ENCODE measurements at regions not wholly inside any gene's neighbourhood (a gene's known extent, or its start where the extent isn't known, plus 50 kb on each side); places are given as distances from the start of the nearest gene placed in this dataset.
"Not testable (repeated sequence)": the region's sequence is repeated elsewhere in the genome, so short reads cannot be mapped to it uniquely, and the experiment has no call there.

- peaks cover 0 to 18% (median 4%) of the 10 kb centered on the region in 3 donors for H3K27me3 Mint-ChIP-seq
- no peaks in the 10 kb centered on the region for H3K36me3 Mint-ChIP-seq
- no peak overlapping the region for H3K4me3 Mint-ChIP-seq
- no peaks in the 10 kb centered on the region for H3K4me1 Mint-ChIP-seq
- no peak for DNase-seq
- ATAC-seq (ENCODE audit: low read depth in 2 of 2): no peak
- H3K27ac Mint-ChIP-seq: no peak overlapping the region
- H3K9me3 Mint-ChIP-seq: peaks cover 0 to 6% (median 2%) of the 10 kb centered on the region in 7 donors
Measured at GRCh38 chr1:58214674-58215073, 331.9 kb downstream of the OMA1 start.

- DNase-seq: no peak
- Mint-ChIP-seq H3K27ac (peak overlapping the region in 1 of 6 donors; percentile 67), H3K9me3 (peaks cover 0 to 7% (median 3%) of the 10 kb centered on the region in 7 donors), H3K4me1 (no peaks in the 10 kb centered on the region), H3K36me3 (no peaks in the 10 kb centered on the region), H3K4me3 (no peak overlapping the region), H3K27me3 (peaks cover 0 to 7% (median 0%) of the 10 kb centered on the region in 3 donors)
- no peak for ATAC-seq (ENCODE audit: low read depth in 2 of 2)
Measured at GRCh38 chr1:58211869-58212268, 334.7 kb downstream of the OMA1 start.

- no peak overlapping the region for H3K4me3 Mint-ChIP-seq
- DNase-seq (no peak), ATAC-seq (ENCODE audit: low read depth in 2 of 2) (no peak)
- H3K27ac Mint-ChIP-seq: no peak overlapping the region
- no peaks in the 10 kb centered on the region for H3K4me1 Mint-ChIP-seq
- H3K36me3 Mint-ChIP-seq: no peaks in the 10 kb centered on the region
- peaks cover 0 to 7% (median 0%) of the 10 kb centered on the region in 3 donors for H3K27me3 Mint-ChIP-seq
- peaks cover 0 to 7% (median 0%) of the 10 kb centered on the region in 7 donors for H3K9me3 Mint-ChIP-seq
Measured at GRCh38 chr1:58209575-58209974, 337.0 kb downstream of the OMA1 start.

GRCh38 chr1:58206749-58207148 lies 339.8 kb downstream of the OMA1 start:
- Mint-ChIP-seq H3K27me3 (peaks cover 0 to 7% (median 0%) of the 10 kb centered on the region in 3 donors), H3K36me3 (no peaks in the 10 kb centered on the region), H3K4me1 (no peaks in the 10 kb centered on the region), H3K4me3 (no peak overlapping the region), H3K27ac (no peak overlapping the region), H3K9me3 (peaks cover 0 to 3% (median 0%) of the 10 kb centered on the region in 7 donors)
- DNase-seq (no peak), ATAC-seq (ENCODE audit: low read depth in 2 of 2) (no peak)

- H3K27me3 Mint-ChIP-seq: peaks cover 0 to 10% (median 0%) of the 10 kb centered on the region in 3 donors
- H3K4me3 Mint-ChIP-seq: peak overlapping the region in 1 of 8 donors; percentile 10
- no peak overlapping the region for H3K27ac Mint-ChIP-seq
Measured at GRCh38 chr1:58204284-58204683, 342.2 kb downstream of the OMA1 start.

GRCh38 chr1:58201492-58202106 lies 344.9 kb downstream of the OMA1 start:
- H3K4me3 Mint-ChIP-seq: no peak overlapping the region
- H3K36me3 Mint-ChIP-seq: no peaks in the 10 kb centered on the region
- DNase-seq (no peak), ATAC-seq (ENCODE audit: low read depth in 2 of 2) (no peak)
- H3K4me1 Mint-ChIP-seq: no peaks in the 10 kb centered on the region
- peaks cover 0 to 2% (median 0%) of the 10 kb centered on the region in 7 donors for H3K9me3 Mint-ChIP-seq
- H3K27me3 Mint-ChIP-seq: peaks cover 0 to 7% (median 6%) of the 10 kb centered on the region in 3 donors
- H3K27ac Mint-ChIP-seq: no peak overlapping the region

More at GRCh38 chr1:58204284-58204683, 342.2 kb downstream of the OMA1 start:
- H3K36me3 Mint-ChIP-seq: no peaks in the 10 kb centered on the region
- DNase-seq (no peak), ATAC-seq (ENCODE audit: low read depth in 2 of 2) (no peak)
- H3K4me1 Mint-ChIP-seq: no peaks in the 10 kb centered on the region
- peaks cover 0 to 3% (median 0%) of the 10 kb centered on the region in 7 donors for H3K9me3 Mint-ChIP-seq

DNA sequence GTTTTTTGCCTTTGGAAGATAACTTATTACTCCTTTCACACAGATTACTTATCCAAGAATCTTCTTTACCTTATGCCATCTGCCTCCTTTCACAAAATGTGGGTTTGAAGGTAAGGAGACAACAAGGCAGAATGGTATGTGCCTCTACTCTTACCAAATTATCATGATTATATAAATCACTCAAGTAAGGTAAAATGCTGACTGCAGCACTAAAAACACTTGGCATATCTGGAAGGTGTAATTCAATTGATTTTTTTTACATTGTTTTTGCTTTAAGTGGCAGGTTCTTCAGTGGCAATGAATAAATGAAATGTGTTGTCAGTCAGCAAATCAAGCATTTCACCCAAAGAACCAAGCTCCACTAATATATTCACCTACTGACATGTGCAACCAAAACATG lies 346.1 kb downstream of the OMA1 start:
- Mint-ChIP-seq H3K4me1 (no peaks in the 10 kb centered on the region), H3K27ac (no peak overlapping the region), H3K36me3 (no peaks in the 10 kb centered on the region), H3K9me3 (peaks cover 0 to 2% (median 0%) of the 10 kb centered on the region in 7 donors), H3K4me3 (no peak overlapping the region), H3K27me3 (peaks cover 0 to 12% (median 7%) of the 10 kb centered on the region in 3 donors)
- ATAC-seq (ENCODE audit: low read depth in 2 of 2): no peak
- no peak for DNase-seq

- Mint-ChIP-seq H3K36me3 (no peaks in the 10 kb centered on the region), H3K27ac (no peak overlapping the region), H3K27me3 (peaks cover 5 to 12% (median 7%) of the 10 kb centered on the region in 3 donors), H3K4me3 (no peak overlapping the region), H3K9me3 (peaks cover 0 to 2% (median 0%) of the 10 kb centered on the region in 7 donors), H3K4me1 (no peaks in the 10 kb centered on the region)
- ATAC-seq (ENCODE audit: low read depth in 2 of 2) (no peak), DNase-seq (no peak)
Measured at GRCh38 chr1:58197811-58198210, 348.7 kb downstream of the OMA1 start.

- peak overlapping the region in 1 of 8 donors; percentile 49 for H3K4me3 Mint-ChIP-seq
- H3K27ac Mint-ChIP-seq: no peak overlapping the region
- H3K9me3 Mint-ChIP-seq: peaks cover 0 to 6% (median 0%) of the 10 kb centered on the region in 7 donors
- DNase-seq (no peak), ATAC-seq (ENCODE audit: low read depth in 2 of 2) (no peak)
- no peaks in the 10 kb centered on the region for H3K36me3 Mint-ChIP-seq
- peaks cover 4 to 6% (median 5%) of the 10 kb centered on the region in 3 donors for H3K27me3 Mint-ChIP-seq
- H3K4me1 Mint-ChIP-seq: no peaks in the 10 kb centered on the region
Measured at GRCh38 chr1:58190267-58190988, 356.1 kb downstream of the OMA1 start.

GRCh38 chr1:58189453-58189852 lies 357.1 kb downstream of the OMA1 start:
- Mint-ChIP-seq H3K9me3 (peaks cover 0 to 10% (median 0%) of the 10 kb centered on the region in 7 donors), H3K27me3 (peaks cover 0 to 9% (median 4%) of the 10 kb centered on the region in 3 donors), H3K4me1 (no peaks in the 10 kb centered on the region), H3K36me3 (peaks cover 0 to 2% of the 10 kb centered on the region in 2 donors), H3K27ac (no peak overlapping the region), H3K4me3 (no peak overlapping the region)
- ATAC-seq (ENCODE audit: low read depth in 2 of 2) (no peak), DNase-seq (no peak)

- H3K4me3 Mint-ChIP-seq: no peak overlapping the region
- H3K4me1 Mint-ChIP-seq: no peaks in the 10 kb centered on the region
- H3K27me3 Mint-ChIP-seq: peaks cover 0 to 13% (median 4%) of the 10 kb centered on the region in 3 donors
Measured at GRCh38 chr1:58183286-58183685, 363.2 kb downstream of the OMA1 start.

GRCh38 chr1:58180537-58180936 lies 366.0 kb downstream of the OMA1 start:
- no peak overlapping the region for H3K27ac Mint-ChIP-seq
- no peak overlapping the region for H3K4me3 Mint-ChIP-seq

More at GRCh38 chr1:58183286-58183685, 363.2 kb downstream of the OMA1 start:
- Mint-ChIP-seq H3K27ac (no peak overlapping the region), H3K36me3 (peaks cover 4 to 17% of the 10 kb centered on the region in 2 donors), H3K9me3 (peaks cover 2 to 36% (median 18%) of the 10 kb centered on the region in 7 donors)
- ATAC-seq (ENCODE audit: low read depth in 2 of 2) (no peak), DNase-seq (no peak)

GRCh38 chr1:58169160-58169559 lies 377.4 kb downstream of the OMA1 start:
- H3K27me3 Mint-ChIP-seq; H3K4me3 Mint-ChIP-seq; H3K4me1 Mint-ChIP-seq; DNase-seq; ATAC-seq (ENCODE audit: low read depth in 2 of 2); H3K36me3 Mint-ChIP-seq; H3K27ac Mint-ChIP-seq: not testable (repeated sequence)
- H3K9me3 Mint-ChIP-seq: peaks cover 2 to 18% (median 12%) of the 10 kb centered on the region in 7 donors

More at GRCh38 chr1:58180537-58180936, 366.0 kb downstream of the OMA1 start:
- Mint-ChIP-seq H3K36me3 (peaks cover 4 to 17% of the 10 kb centered on the region in 2 donors), H3K27me3 (peaks cover 0 to 13% (median 0%) of the 10 kb centered on the region in 3 donors), H3K4me1 (no peaks in the 10 kb centered on the region), H3K9me3 (peaks cover 2 to 31% (median 18%) of the 10 kb centered on the region in 7 donors)
- DNase-seq (no peak), ATAC-seq (ENCODE audit: low read depth in 2 of 2) (no peak)

DNA sequence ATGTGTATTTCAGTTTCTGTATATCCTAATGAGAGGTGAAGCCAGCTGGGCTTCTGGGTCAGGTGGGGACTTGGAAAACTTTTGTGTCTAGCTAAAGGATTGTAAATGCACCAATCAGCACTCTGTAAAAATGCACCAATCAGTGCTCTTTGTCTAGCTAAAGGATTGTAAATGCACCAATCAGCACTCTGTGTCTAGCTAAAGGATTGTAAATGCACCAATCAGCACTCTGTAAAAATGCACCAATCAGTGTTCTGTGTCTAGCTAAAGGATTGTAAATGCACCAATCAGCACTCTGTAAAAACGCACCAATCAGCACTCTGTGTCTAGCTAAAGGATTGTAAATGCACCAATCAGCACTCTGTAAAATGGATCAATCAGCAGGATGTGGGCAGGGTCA lies 379.4 kb downstream of the OMA1 start:
- not testable (repeated sequence) for H3K4me1 Mint-ChIP-seq; ATAC-seq (ENCODE audit: low read depth in 2 of 2); H3K27me3 Mint-ChIP-seq; H3K27ac Mint-ChIP-seq; H3K4me3 Mint-ChIP-seq; H3K36me3 Mint-ChIP-seq; DNase-seq
- peaks cover 2 to 18% (median 7%) of the 10 kb centered on the region in 7 donors for H3K9me3 Mint-ChIP-seq
